ENCODE measurements at regions not wholly inside any gene's neighbourhood (a gene's known extent, or its start where the extent isn't known, plus 50 kb on each side); places are given as distances from the start of the nearest gene placed in this dataset.
"Not testable (repeated sequence)": the region's sequence is repeated elsewhere in the genome, so short reads cannot be mapped to it uniquely, and the experiment has no call there.

DNA sequence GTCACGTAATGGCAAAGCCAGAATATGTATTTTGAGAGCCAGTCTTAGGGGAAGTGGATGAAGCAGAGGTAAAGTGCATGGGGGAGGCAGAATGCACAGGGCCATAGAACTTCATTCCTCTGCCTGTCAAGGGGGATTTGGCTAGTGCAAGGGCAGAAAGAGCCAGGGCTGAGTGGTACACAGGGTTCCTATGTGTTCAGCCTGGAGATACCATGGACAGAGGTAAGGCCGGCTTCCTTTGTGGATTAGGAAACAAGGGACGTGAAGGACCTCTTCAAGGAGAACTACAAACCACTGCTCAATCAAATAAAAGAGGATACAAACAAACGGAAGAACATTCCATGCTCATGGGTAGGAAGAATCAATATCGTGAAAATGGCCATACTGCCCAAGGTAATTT is 241.1 kb upstream of the ELAVL2 start:
- not testable (repeated sequence) for DNase-seq

GRCh38 chr9:24059651-24060050 is 233.6 kb upstream of the ELAVL2 start:
- no peak for DNase-seq

GRCh38 chr9:24051587-24051986 is 225.5 kb upstream of the ELAVL2 start:
- DNase-seq = no peak

GRCh38 chr9:24050239-24050638 is 224.2 kb upstream of the ELAVL2 start:
- not testable (repeated sequence) for DNase-seq

DNA sequence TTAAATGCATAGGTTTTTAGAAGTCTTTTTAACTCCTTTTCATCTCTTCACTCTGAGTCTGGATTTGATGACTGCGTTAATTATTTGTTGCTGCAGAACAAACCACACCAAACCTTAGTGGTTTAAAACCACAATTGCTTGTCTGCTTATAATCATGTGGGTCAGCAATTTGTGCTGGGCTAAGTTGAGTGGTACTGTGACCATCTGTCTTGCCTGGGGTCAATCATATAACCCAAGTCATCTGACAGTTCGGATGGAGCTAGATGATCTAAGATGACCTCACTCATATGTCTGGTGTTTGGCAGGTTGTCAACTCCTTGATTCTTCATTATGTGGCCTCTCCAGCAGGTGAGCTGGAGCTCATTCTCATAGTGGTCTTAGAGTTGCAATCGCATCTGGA is 219.1 kb upstream of the ELAVL2 start:
- DNase-seq = no peak

- no peak for DNase-seq
These were observed 218.5 kb upstream of the ELAVL2 start for GRCh38 chr9:24044576-24044975.

DNA sequence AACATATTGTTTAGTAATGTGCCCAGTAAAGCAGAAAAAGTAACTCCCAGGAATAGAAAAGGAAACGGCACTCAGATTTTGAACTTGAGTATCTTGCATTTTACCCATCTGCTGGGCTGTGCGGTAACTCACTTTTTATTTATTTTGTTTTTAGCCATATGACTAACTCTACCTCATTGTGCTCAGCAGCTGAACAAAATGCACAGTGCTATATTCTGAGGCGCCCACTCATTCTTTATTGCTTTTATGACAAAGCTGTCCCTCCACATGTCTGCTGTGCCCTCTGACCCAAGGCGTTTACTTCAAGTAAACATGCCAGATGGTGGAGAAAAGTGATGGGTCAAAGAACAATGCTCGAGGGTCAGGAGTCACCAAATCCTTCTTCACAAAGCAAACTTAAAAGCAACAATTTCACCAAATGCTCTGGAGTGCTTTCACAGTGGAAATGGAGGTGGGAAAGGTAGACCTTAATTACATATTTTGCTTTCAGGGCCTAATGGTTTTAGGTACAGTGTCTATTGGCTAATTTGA is 215.2 kb upstream of the ELAVL2 start:
- DNase-seq = peak in 1 of 2 experiments; percentile 48

GRCh38 chr9:24036459-24036858 is 210.4 kb upstream of the ELAVL2 start:
- peak in 1 of 2 experiments; percentile 34 for DNase-seq

DNA sequence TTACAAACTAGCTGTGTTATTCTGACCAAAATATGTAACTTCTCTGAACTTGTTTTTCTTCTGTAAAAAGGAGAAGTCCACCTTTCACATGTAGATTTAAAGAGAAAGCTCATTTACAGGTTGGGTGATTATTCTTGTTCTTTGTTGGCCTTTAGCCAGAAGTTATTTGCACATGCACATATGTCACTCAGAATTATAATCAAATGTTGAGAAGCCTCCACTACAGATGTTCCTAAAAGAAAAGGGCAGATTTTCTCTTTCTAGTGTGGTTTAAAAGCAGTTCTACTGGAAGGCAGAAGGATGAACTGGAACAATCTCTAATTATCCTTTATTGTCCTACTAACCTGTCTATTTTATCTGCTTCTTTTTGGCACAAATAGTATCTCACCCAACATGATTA is 209.8 kb upstream of the ELAVL2 start:
- DNase-seq = peak in 1 of 2 experiments; percentile 64

DNA sequence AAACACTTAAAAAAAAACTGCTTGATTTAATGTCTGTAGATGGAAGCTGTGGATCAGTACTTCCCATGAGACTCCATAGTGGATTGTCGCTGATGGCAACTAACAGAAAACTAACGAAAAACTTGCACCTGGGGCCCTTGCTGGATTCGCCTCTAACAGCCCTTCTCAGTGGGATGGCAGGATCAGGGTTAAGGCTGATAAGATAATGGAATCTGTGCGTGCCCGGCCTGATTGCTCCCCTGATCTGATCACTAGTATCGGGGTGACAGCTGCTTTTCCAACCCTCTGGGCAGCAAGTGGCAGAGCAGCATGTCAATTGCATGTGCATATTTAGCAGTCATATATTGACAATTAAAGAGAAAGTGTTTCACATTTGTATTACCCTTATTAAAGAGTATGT is 185.8 kb upstream of the ELAVL2 start:
- no peak for DNase-seq

- no peak for DNase-seq
These were observed 185.1 kb upstream of the ELAVL2 start for GRCh38 chr9:24011009-24011717.

DNA sequence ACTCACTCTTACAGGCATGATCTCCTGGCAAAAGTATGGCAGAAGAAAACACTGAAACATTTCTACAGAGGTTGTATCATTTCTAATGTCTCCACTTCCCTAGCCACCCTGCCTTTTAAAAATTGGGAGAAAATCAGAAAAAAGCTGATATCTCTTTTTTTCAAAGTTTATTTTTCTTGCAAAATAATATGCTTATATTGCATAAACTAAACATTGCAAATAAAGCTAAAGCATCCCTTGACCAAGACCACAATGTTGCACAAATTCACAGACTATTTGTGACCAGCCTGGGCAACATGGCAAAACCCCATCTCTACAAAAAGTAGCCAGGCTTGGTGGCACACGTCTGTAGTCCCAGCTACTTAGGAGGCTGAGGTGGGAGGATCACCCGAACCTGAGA is 183.3 kb upstream of the ELAVL2 start:
- DNase-seq = no peak

- no peak for DNase-seq
These were observed 181.1 kb upstream of the ELAVL2 start for GRCh38 chr9:24007185-24007584.

GRCh38 chr9:23991874-23992273 is 165.8 kb upstream of the ELAVL2 start:
- not testable (repeated sequence) for DNase-seq

DNA sequence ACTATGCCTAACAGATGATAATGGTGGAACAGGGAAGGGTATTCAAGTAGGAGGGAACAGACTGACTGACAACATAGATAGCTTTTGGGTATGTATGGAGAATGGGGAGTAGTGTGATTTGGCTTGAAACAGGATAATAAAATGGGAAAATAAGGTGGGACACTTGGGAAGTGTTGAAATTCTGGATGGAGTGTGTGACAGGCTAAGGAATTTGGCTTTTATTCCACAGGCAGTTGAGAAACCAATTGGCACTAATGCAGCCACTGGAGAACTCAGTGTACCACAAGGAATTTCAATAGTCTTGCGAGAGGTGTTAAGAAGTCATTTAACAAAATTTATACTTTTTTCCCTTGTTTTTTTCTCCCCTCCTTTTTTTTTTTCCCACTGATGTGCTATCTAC is 153.5 kb upstream of the ELAVL2 start:
- peak in 1 of 2 experiments; percentile 12 for DNase-seq

GRCh38 chr9:23962101-23962500 is 136.1 kb upstream of the ELAVL2 start:
- DNase-seq = no peak

GRCh38 chr9:23945897-23946296 is 119.9 kb upstream of the ELAVL2 start:
- no peak for DNase-seq

DNA sequence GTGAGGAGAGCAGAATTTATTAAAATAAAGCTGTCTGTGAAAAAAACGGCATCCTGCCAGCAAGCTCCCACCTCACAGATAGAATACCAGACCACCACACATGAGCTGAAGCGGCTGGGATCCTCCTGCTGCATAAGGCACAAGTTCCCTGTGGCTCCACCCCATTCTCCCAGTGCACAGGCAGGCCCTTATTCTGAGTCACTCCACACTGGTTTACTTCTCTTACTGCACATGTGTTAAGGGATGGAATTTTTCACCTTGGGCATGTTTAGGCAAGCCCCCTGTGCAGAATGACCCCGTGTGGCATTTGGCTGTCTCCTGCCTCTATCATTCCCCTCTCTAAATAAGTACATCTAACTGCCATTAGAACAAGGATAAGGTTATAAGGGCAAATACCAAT is 115.0 kb upstream of the ELAVL2 start:
- no peak for DNase-seq

GRCh38 chr9:23938908-23939307 is 112.9 kb upstream of the ELAVL2 start:
- peak; percentile 78 to 90 for DNase-seq

GRCh38 chr9:23934291-23934906 is 108.4 kb upstream of the ELAVL2 start:
- no peak for DNase-seq

DNA sequence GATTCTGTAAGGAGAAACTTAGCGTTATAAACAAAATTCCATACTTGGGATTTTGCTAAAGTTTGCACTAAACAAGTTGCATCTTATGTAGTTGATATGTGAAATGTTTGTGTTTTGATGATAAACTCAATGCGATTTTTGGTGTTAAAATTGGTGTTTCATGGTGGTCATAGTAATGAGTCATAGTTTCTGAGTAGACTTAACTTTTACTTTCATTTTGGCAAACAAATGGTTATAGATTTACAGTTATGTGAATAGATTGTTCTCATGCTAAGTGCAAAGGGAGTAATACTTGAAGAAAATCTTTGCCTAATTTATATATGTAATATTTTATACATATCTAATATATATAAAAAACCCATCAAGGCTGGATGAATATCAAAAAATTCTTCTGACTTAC is 107.3 kb upstream of the ELAVL2 start:
- no peak for DNase-seq

GRCh38 chr9:23926368-23926767 is 100.3 kb upstream of the ELAVL2 start:
- DNase-seq = no peak

DNA sequence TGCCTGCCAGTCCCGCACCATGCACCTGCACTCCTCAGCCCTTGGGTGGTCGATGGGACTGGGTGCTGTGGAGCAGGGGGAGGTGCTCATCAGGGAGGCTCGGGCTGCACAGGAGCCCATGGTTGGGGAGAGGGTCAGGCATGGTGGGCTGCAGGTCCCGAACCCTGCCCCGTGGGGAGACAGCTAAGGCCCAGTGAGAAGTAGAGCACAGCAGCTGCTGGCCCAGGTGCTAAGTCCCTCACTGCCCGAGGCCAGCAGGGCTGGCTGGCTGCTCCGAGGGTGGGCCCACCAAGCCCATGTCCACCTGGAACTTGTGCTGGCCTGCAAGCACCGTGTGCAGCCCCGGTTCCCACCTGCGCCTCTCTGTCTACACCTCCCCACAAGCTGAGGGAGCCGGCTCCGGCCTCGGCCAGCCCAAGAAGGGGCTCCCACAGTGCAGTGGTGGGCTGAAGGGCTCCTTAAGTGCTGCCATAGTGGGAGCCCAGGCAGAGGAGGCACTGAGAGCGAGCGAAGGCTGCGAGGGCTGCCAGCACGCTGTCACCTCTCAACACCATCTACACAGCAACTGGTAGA is 88.5 kb upstream of the ELAVL2 start:
- no peak for DNase-seq

DNA sequence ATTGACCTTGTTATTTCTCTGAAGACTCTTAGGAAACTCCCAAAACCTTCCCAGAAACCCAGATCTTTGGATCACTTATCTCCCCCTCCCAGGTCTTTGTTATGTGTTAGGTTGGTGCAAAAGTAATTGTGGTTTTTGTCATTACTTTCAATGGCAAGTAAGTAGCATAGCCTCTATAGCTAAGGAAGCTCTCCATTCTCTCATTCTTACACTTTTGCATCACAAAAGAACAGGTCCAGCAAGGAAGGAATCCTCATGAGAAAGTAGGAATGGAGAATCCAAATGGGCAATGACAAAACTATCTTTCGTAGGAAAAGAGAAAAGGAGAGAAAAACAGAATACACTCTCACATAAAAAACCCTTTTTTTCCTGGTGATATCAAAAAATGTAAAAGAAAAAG is 81.3 kb upstream of the ELAVL2 start:
- DNase-seq = no peak
